H9 (cell line): ENCODE measurements at regions not wholly inside any gene's neighbourhood (a gene's known extent, or its start where the extent isn't known, plus 50 kb on each side); places are given as distances from the start of the nearest gene placed in this dataset.

Source experiments
- DNase-seq: peaks from one replicate; pipeline ENCODE4 v3.0.0-alpha.2; 2017
- H2AFZ ChIP-seq: one replicate; pipeline ENCODE4 v1.6.1; 2013; ENCODE audit warnings: mild to moderate bottlenecking, low read length, control low read depth, moderate library complexity
- H2AK5ac ChIP-seq: 2 replicates; pipeline ENCODE4 v1.6.1; 2013; ENCODE audit warnings: low read length, control low read depth, mixed read lengths; ENCODE audit not compliant: insufficient read length
- H2BK120ac ChIP-seq: one replicate; pipeline ENCODE4 v1.6.1; 2013; ENCODE audit warnings: low read depth, mild to moderate bottlenecking, low read length, control low read depth, inconsistent platforms; ENCODE audit not compliant: poor library complexity, severe bottlenecking
- H2BK12ac ChIP-seq: 2 replicates; pipeline ENCODE4 v1.6.1; 2013; ENCODE audit warnings: low read length, control low read depth, mixed read lengths, low read depth; ENCODE audit not compliant: insufficient read length
- H2BK15ac ChIP-seq: 2 replicates; pipeline ENCODE4 v1.6.1; 2013; ENCODE audit warnings: low read depth, low read length, control low read depth
- H2BK20ac ChIP-seq: one replicate; pipeline ENCODE4 v1.6.1; 2013; ENCODE audit warnings: low read depth, mild to moderate bottlenecking, low read length, control low read depth, inconsistent platforms; ENCODE audit not compliant: poor library complexity, severe bottlenecking
- H2BK5ac ChIP-seq: 2 replicates; pipeline ENCODE4 v1.6.1; 2013; ENCODE audit warnings: low read length, control low read depth, mixed read lengths; ENCODE audit not compliant: insufficient read length
- H3K14ac ChIP-seq: 2 replicates; pipeline ENCODE4 v1.6.1; 2013; ENCODE audit warnings: low read length, control low read depth; ENCODE audit not compliant: insufficient read depth
- H3K18ac ChIP-seq: 2 replicates; pipeline ENCODE4 v1.6.1; 2013; ENCODE audit warnings: low read depth, mild to moderate bottlenecking, mixed read lengths, low read length, control low read depth; ENCODE audit not compliant: insufficient read length
- H3K23ac ChIP-seq: 2 replicates; pipeline ENCODE4 v1.6.1; 2013; ENCODE audit warnings: low read length, control low read depth, mixed read lengths, low read depth; ENCODE audit not compliant: insufficient read length
- H3K23me2 ChIP-seq: 2 replicates; pipeline ENCODE4 v1.6.1; 2013; ENCODE audit warnings: low read depth, mild to moderate bottlenecking, mixed read lengths, low read length, control low read depth; ENCODE audit not compliant: insufficient read length, poor library complexity, severe bottlenecking
- H3K27ac ChIP-seq: 2 replicates; pipeline ENCODE4 v1.5.1; 2013; ENCODE audit warnings: low read length, control low read depth, mixed read lengths, low read depth; ENCODE audit not compliant: insufficient read length
- H3K27me3 ChIP-seq: 2 replicates; pipeline ENCODE4 v1.6.1; 2013; ENCODE audit warnings: low read length, control low read depth, inconsistent platforms; ENCODE audit not compliant: insufficient read depth
- H3K4ac ChIP-seq: 2 replicates; pipeline ENCODE4 v1.6.1; 2013; ENCODE audit warnings: low read depth, mild to moderate bottlenecking, control low read depth, inconsistent platforms, low read length, moderate library complexity
- H3K4me1 ChIP-seq: 2 replicates; pipeline ENCODE4 v1.6.1; 2013; ENCODE audit warnings: low read length, control low read depth, inconsistent platforms; ENCODE audit not compliant: insufficient read depth
- H3K4me2 ChIP-seq: 2 replicates; pipeline ENCODE4 v1.6.1; 2013; ENCODE audit warnings: low read length, control low read depth, mixed read lengths; ENCODE audit not compliant: insufficient read length, insufficient read depth
- H3K56ac ChIP-seq: 2 replicates; pipeline ENCODE4 v1.6.1; 2013; ENCODE audit warnings: low read depth, mild to moderate bottlenecking, mixed read lengths, low read length, control low read depth; ENCODE audit not compliant: insufficient read length
- H3K79me1 ChIP-seq: 2 replicates; pipeline ENCODE4 v1.6.1; 2013; ENCODE audit warnings: low read depth, mild to moderate bottlenecking, moderate library complexity, low read length, control low read depth, inconsistent platforms; ENCODE audit not compliant: insufficient read depth, poor library complexity, severe bottlenecking
- H3K79me2 ChIP-seq: 2 replicates; pipeline ENCODE4 v1.6.1; 2013; ENCODE audit warnings: low read length, control low read depth, inconsistent platforms; ENCODE audit not compliant: insufficient read depth
- H3K9ac ChIP-seq: 2 replicates; pipeline ENCODE4 v1.6.1; 2013; ENCODE audit warnings: low read length, control low read depth, mixed read lengths; ENCODE audit not compliant: insufficient read length; ENCODE audit errors: extremely low read depth
- H3K9me3 ChIP-seq: one replicate; pipeline ENCODE4 v1.6.1; 2013; ENCODE audit warnings: low read depth, low read length, inconsistent platforms; ENCODE audit not compliant: control insufficient read depth
- H3T11ph ChIP-seq: one replicate; pipeline ENCODE4 v1.6.1; 2013; ENCODE audit warnings: mild to moderate bottlenecking, low read length, control low read depth, inconsistent platforms
- H4K20me1 ChIP-seq: one replicate; pipeline ENCODE4 v1.6.1; 2013; ENCODE audit not compliant: control insufficient read depth, insufficient read length, insufficient read depth
- H4K5ac ChIP-seq: 2 replicates; pipeline ENCODE4 v1.6.1; 2013; ENCODE audit warnings: low read depth, mild to moderate bottlenecking, mixed read lengths, low read length, control low read depth; ENCODE audit not compliant: insufficient read length
- H4K8ac ChIP-seq: replicated peaks from 2 replicates; pipeline ENCODE4 v1.6.1; 2013; ENCODE audit warnings: low read length, control low read depth, mixed read lengths, low read depth; ENCODE audit not compliant: insufficient read length
- H4K91ac ChIP-seq: 2 replicates; pipeline ENCODE4 v1.6.1; 2013; ENCODE audit warnings: low read depth, mild to moderate bottlenecking, moderate library complexity, mixed read lengths, low read length, control low read depth; ENCODE audit not compliant: insufficient read length
- H3K27ac Mint-ChIP-seq, 3 experiments: 2 replicates in 2 of 3; 3 replicates in 1 of 3; pipeline ENCODE4 v1.8.0; 2020 to 2021; ENCODE audit warnings: mixed read lengths in 3 of 3, mild to moderate bottlenecking in 1 of 3, moderate library complexity in 1 of 3
- H3K27me3 Mint-ChIP-seq: 2 replicates; pipeline ENCODE4 v1.8.0; 2021; ENCODE audit warnings: low read depth, mild to moderate bottlenecking, moderate library complexity, mixed read lengths
- H3K36me3 Mint-ChIP-seq, 3 experiments: 2 replicates in 2 of 3; 3 replicates in 1 of 3; pipeline ENCODE4 v1.8.0; 2020 to 2021; ENCODE audit warnings: low read depth in 3 of 3, mixed read lengths in 3 of 3; ENCODE audit not compliant: insufficient read depth in 1 of 3
- H3K4me1 Mint-ChIP-seq, 2 experiments: 2 replicates each; pipeline ENCODE4 v1.8.0; 2020; ENCODE audit warnings: mixed read lengths in 2 of 2
- H3K4me3 Mint-ChIP-seq, 2 experiments: 2 replicates in 1 of 2; 3 replicates in 1 of 2; pipeline ENCODE4 v1.8.0; 2020 to 2021; ENCODE audit warnings: mild to moderate bottlenecking in 2 of 2, mixed read lengths in 2 of 2, moderate library complexity in 1 of 2
- H3K9me3 Mint-ChIP-seq, 2 experiments: 2 replicates in 1 of 2; 3 replicates in 1 of 2; pipeline ENCODE4 v1.8.0; 2020; ENCODE audit warnings: mild to moderate bottlenecking in 2 of 2, mixed read lengths in 2 of 2, moderate library complexity in 1 of 2
- CTCF ChIP-seq: fragments of 200-600 bp; sonication (generic); conservative IDR thresholded peaks from 3 replicates; pipeline ENCODE4 v1.8.0; 2021; ENCODE audit warnings: antibody characterized with exemption, mild to moderate bottlenecking
- WGBS: extraction: QIAGEN DNeasy Blood & Tissue Kit; methylation state at CpG from one replicate; pipeline ENCODE4 v1.1.7; 2013; ENCODE audit warnings: missing lambda C conversion rate, low lambda C conversion rate, mixed read lengths; ENCODE audit not compliant: insufficient read length; ENCODE audit errors: extremely low coverage; 5-methylcytosine and 5-hydroxymethylcytosine counted together

DNA sequence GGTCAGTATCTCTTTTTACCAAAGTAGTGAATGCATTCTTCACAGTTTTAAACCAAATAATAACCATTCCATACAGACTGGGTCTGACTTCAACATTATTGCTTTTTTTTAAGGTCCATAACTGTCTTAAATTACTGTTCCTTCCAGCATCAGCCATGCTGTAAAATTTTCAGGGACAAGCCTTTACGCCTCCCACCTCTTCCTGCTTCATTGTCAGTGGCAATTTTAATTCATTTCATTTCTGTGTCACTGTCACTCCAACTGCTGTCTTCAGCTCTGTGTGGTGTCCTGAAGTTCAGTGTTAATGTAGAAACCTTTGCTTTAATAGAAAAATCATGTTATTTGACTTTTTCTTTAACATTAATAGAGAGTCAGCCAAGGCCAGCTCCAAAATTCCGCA is 365.6 kb upstream of the PTBP2 start:
- DNase-seq, result no peak
- no peak overlapping the region for H2AFZ ChIP-seq
- H3K9me3 Mint-ChIP-seq, result no peaks in the 10 kb centered on the region

More for the DNA sequence above, 365.6 kb upstream of the PTBP2 start:
- H2BK20ac ChIP-seq, result no peak overlapping the region
- Mint-ChIP-seq H3K27ac (no peak overlapping the region; a peak in 1 of 7 replicates), H3K4me1 (peaks cover 0 to 4% of the 10 kb centered on the region in 2 experiments; a peak in 1 of 4 replicates), H3K27me3 (no peaks in the 10 kb centered on the region), H3K4me3 (no peak overlapping the region), H3K36me3 (no peaks in the 10 kb centered on the region)
- no peak overlapping the region for H4K5ac ChIP-seq
- no peak overlapping the region for H2BK12ac ChIP-seq
- H3K79me1 ChIP-seq, result no peaks in the 10 kb centered on the region
- no peak overlapping the region for H4K8ac ChIP-seq
- no peak overlapping the region for H2BK15ac ChIP-seq
- no peaks in the 10 kb centered on the region for H3K79me2 ChIP-seq
- H4K20me1 ChIP-seq, result no peaks in the 10 kb centered on the region
- H3T11ph ChIP-seq, result no peak overlapping the region
- H3K27ac ChIP-seq, result no peak overlapping the region
- H2BK5ac ChIP-seq, result no peak overlapping the region
- no peak for TF ChIP-seq CTCF
- no CpG with 5 or more reads among the region's 2 CpGs for WGBS
- no peak overlapping the region for H2AK5ac ChIP-seq
- no peaks in the 10 kb centered on the region for H3K23me2 ChIP-seq
- no peak overlapping the region for H3K56ac ChIP-seq
- no peaks in the 10 kb centered on the region for H3K4me1 ChIP-seq
- H3K9me3 ChIP-seq, result no peaks in the 10 kb centered on the region
- no peaks in the 10 kb centered on the region for H3K27me3 ChIP-seq
- no peak overlapping the region for H4K91ac ChIP-seq
- H3K18ac ChIP-seq, result no peak overlapping the region
- H3K4ac ChIP-seq, result no peak overlapping the region
- no peak overlapping the region for H3K23ac ChIP-seq
- no peak overlapping the region for H3K9ac ChIP-seq
- H2BK120ac ChIP-seq, result no peak overlapping the region
- no peak overlapping the region for H3K14ac ChIP-seq
- H3K4me2 ChIP-seq, result no peak overlapping the region
